ENCODE measurements at regions not wholly inside any gene's neighbourhood (a gene's known extent, or its start where the extent isn't known, plus 50 kb on each side); places are given as distances from the start of the nearest gene placed in this dataset.

- intact Hi-C loops (cut with DNase I): loop anchor here in 1 of 2 donors (5.0 kb wide), 1 partner anchor 1212 kb away; no protein-coding TSS in a partner anchor
- DNase-seq (ENCODE audit: low spot score): no peak
These were observed 70.2 kb downstream of the HRH4 start for GRCh38 chr18:24530630-24531111.

GRCh38 chr18:24534271-24534670, 73.8 kb downstream of the HRH4 start:
- intact Hi-C loops (cut with DNase I): loop anchor here in 1 of 2 donors (5.0 kb wide), 1 partner anchor 1208 kb away; no protein-coding TSS in a partner anchor
- DNase-seq (ENCODE audit: low spot score): no peak

GRCh38 chr18:24534737-24535136, 74.3 kb downstream of the HRH4 start:
- no peak for DNase-seq (ENCODE audit: low spot score)

GRCh38 chr18:24535527-24536295, 75.3 kb downstream of the HRH4 start:
- intact Hi-C loops (cut with DNase I): no loop called here

More at GRCh38 chr18:24534737-24535136, 74.3 kb downstream of the HRH4 start:
- intact Hi-C loops (cut with DNase I): loop anchor here in 1 of 2 donors (5.0 kb wide), 1 partner anchor 1208 kb away; no protein-coding TSS in a partner anchor

GRCh38 chr18:24536326-24536725, 75.9 kb downstream of the HRH4 start:
- DNase-seq (ENCODE audit: low spot score): no peak
- intact Hi-C loops (cut with DNase I): no loop called here

More at GRCh38 chr18:24535527-24536295, 75.3 kb downstream of the HRH4 start:
- DNase-seq (ENCODE audit: low spot score): no peak

GRCh38 chr18:24536834-24537233, 76.4 kb downstream of the HRH4 start:
- intact Hi-C loops (cut with DNase I): no loop called here
- DNase-seq (ENCODE audit: low spot score): no peak

- intact Hi-C loops (cut with DNase I): no loop called here
- no peak for DNase-seq (ENCODE audit: low spot score)
These were observed 78.2 kb downstream of the HRH4 start for GRCh38 chr18:24538414-24539264.

- no peak for DNase-seq (ENCODE audit: low spot score)
- intact Hi-C loops (cut with DNase I): loop anchor here in 1 of 2 donors (10.0 kb wide), 1 partner anchor 1215 kb away; no protein-coding TSS in a partner anchor
These were observed 79.6 kb downstream of the HRH4 start for GRCh38 chr18:24539866-24540617.

- no peak for DNase-seq (ENCODE audit: low spot score)
- intact Hi-C loops (cut with DNase I): loop anchor here in 1 of 2 donors (10.0 kb wide), 1 partner anchor 1216 kb away; no protein-coding TSS in a partner anchor
These were observed 80.5 kb downstream of the HRH4 start for GRCh38 chr18:24540896-24541295.

GRCh38 chr18:24543086-24543794, 82.8 kb downstream of the HRH4 start:
- intact Hi-C loops (cut with DNase I): loop anchor here in 1 of 2 donors (10.0 kb wide), 1 partner anchor 1218 kb away; no protein-coding TSS in a partner anchor
- DNase-seq (ENCODE audit: low spot score): no peak

- intact Hi-C loops (cut with DNase I): loop anchor here in 1 of 2 donors (10.0 kb wide), 1 partner anchor 1219 kb away; no protein-coding TSS in a partner anchor
- DNase-seq (ENCODE audit: low spot score): no peak
These were observed 83.5 kb downstream of the HRH4 start for GRCh38 chr18:24543795-24544498.

- intact Hi-C loops (cut with DNase I): loop anchor here in 1 of 2 donors (10.0 kb wide), 1 partner anchor 1220 kb away; no protein-coding TSS in a partner anchor
- DNase-seq (ENCODE audit: low spot score): no peak
These were observed 84.5 kb downstream of the HRH4 start for GRCh38 chr18:24544949-24545348.

- intact Hi-C loops (cut with DNase I): loop anchor here in 1 of 2 donors (10.0 kb wide), 1 partner anchor 1221 kb away; no protein-coding TSS in a partner anchor
These were observed 85.2 kb downstream of the HRH4 start for GRCh38 chr18:24545651-24546050.

GRCh38 chr18:24546307-24546706, 85.9 kb downstream of the HRH4 start:
- intact Hi-C loops (cut with DNase I): loop anchor here in 1 of 2 donors (10.0 kb wide), 1 partner anchor 1222 kb away; no protein-coding TSS in a partner anchor
- DNase-seq (ENCODE audit: low spot score): no peak

More at GRCh38 chr18:24545651-24546050, 85.2 kb downstream of the HRH4 start:
- DNase-seq (ENCODE audit: low spot score): no peak

GRCh38 chr18:24548583-24548982, 88.1 kb downstream of the HRH4 start:
- intact Hi-C loops (cut with DNase I): loop anchor here in 1 of 2 donors (10.0 kb wide), 1 partner anchor 1224 kb away; no protein-coding TSS in a partner anchor
- no peak for DNase-seq (ENCODE audit: low spot score)

GRCh38 chr18:24552218-24552617, 91.8 kb downstream of the HRH4 start:
- intact Hi-C loops (cut with DNase I): no loop called here
- no peak for DNase-seq (ENCODE audit: low spot score)

GRCh38 chr18:24553571-24554285, 93.3 kb downstream of the HRH4 start:
- DNase-seq (ENCODE audit: low spot score): no peak
- intact Hi-C loops (cut with DNase I): no loop called here

All from posterior vena cava (tissue), 2 donors.